GM06990 (cell line): ENCODE measurements at regions not wholly inside any gene's neighbourhood (a gene's known extent, or its start where the extent isn't known, plus 50 kb on each side); places are given as distances from the start of the nearest gene placed in this dataset.
"Not testable (repeated sequence)": the region's sequence is repeated elsewhere in the genome, so short reads cannot be mapped to it uniquely, and the experiment has no call there.

Experiments used
- DNase-seq: peaks from one replicate; pipeline ENCODE4 v3.0.0-alpha.2; 2011; ENCODE audit not compliant: insufficient read length; ENCODE audit errors: extremely low read depth
- H3K27me3 ChIP-seq: replicated peaks from 2 replicates; pipeline ENCODE4 v1.6.0; 2011; ENCODE audit warnings: low read length; ENCODE audit not compliant: control insufficient read depth, insufficient read depth
- H3K36me3 ChIP-seq: 2 replicates; pipeline ENCODE4 v1.5.1; 2011; ENCODE audit warnings: low read length; ENCODE audit not compliant: control insufficient read depth, insufficient read depth
- H3K4me3 ChIP-seq: replicated peaks from 2 replicates; pipeline ENCODE4 v1.5.1; 2011; ENCODE audit warnings: low read depth, mild to moderate bottlenecking, control low read depth, low read length
- CTCF ChIP-seq: IDR thresholded peaks from 2 replicates; pipeline ENCODE4 v1.5.1; 2011; ENCODE audit warnings: low read length, control low read depth, mild to moderate bottlenecking, inconsistent platforms; ENCODE audit not compliant: insufficient read depth, poor library complexity, severe bottlenecking

- Histone ChIP-seq H3K4me3 (no peak overlapping the region), H3K36me3 (no peaks in the 10 kb centered on the region), H3K27me3 (no peaks in the 10 kb centered on the region)
- no peak for TF ChIP-seq CTCF
- DNase-seq: no peak
Measured at GRCh38 chr2:116545286-116546068, 1269.0 kb upstream of the DDX18 start.

DNA sequence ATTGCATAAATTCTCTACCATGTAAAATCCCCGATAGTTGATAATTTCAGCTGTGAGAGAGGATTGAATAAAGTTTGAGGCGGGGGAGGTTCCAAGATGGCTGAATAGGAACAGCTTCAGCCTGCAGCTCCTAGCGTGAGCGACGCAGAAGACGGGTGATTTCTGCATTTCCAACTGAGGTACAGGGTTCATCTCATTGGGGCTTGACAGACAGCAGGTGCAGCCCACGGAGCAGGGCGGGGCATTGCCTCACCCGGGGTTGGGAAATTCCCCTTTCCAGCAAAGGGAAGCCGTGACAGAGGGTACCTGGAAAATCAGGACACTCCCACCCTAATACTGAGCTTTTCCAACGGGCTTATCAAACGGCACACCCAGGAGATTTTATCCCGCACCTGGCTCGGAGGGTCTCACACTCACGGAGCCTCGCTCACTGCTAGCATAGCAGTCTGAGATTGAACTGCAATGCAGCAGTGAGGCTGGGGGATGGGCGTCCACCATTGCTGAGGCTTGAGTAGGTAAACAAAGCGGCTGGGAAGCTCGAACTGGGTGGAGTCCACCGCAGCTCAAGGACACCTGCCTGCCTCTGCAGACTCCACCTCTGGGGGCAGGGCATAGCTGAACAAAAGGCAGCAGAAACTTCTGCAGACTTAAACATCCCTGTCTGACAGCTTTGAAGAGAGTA, 1261.6 kb upstream of the DDX18 start:
- not testable (repeated sequence) for H3K27me3 ChIP-seq, H3K4me3 ChIP-seq, DNase-seq, H3K36me3 ChIP-seq

GRCh38 chr2:116580209-116580608, 1234.3 kb upstream of the DDX18 start:
- H3K27me3 ChIP-seq: no peaks in the 10 kb centered on the region
- DNase-seq: no peak
- H3K36me3 ChIP-seq: no peaks in the 10 kb centered on the region
- TF ChIP-seq CTCF: no peak
- no peak overlapping the region for H3K4me3 ChIP-seq

GRCh38 chr2:116582850-116583249, 1231.6 kb upstream of the DDX18 start:
- no peak for DNase-seq
- Histone ChIP-seq H3K27me3 (no peaks in the 10 kb centered on the region), H3K4me3 (no peak overlapping the region), H3K36me3 (no peaks in the 10 kb centered on the region)
- TF ChIP-seq CTCF: no peak

- no peak overlapping the region for H3K4me3 ChIP-seq
- TF ChIP-seq CTCF: no peak
- H3K27me3 ChIP-seq: no peaks in the 10 kb centered on the region
- no peaks in the 10 kb centered on the region for H3K36me3 ChIP-seq
- no peak for DNase-seq
Measured at GRCh38 chr2:116585669-116586327, 1228.7 kb upstream of the DDX18 start.

GRCh38 chr2:116586328-116586689, 1228.2 kb upstream of the DDX18 start:
- Histone ChIP-seq H3K36me3 (no peaks in the 10 kb centered on the region), H3K27me3 (no peaks in the 10 kb centered on the region), H3K4me3 (no peak overlapping the region)
- DNase-seq: no peak
- TF ChIP-seq CTCF: no peak
